ENCODE measurements at regions not wholly inside any gene's neighbourhood (a gene's known extent, or its start where the extent isn't known, plus 50 kb on each side); places are given as distances from the start of the nearest gene placed in this dataset.

DNA sequence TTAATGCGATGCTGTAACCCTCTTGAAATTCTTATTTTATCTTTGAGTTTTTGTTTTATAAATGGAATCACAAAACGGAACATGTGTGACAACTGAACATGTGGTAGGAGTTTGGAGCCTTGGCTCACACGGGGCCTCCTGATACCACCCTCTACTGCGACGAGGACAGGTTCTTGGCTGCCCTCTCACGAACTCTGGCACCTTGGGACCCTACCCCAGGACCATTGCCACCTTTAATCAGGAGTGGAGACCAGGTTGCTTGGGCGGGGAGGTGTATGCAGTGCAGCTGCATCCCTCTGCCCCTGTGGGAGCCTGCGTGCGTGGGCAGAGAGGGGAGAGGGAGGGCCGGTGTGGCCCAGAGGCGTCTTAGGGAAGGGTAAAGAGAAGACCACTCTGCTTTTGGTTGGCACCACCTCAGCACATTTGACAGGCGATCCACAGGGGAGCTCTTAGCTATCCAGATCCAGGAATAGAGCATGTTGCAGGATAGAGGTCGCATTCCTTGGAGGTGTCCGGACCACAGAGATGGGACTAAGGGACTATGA, 753.9 kb upstream of the PTPRD start:
- Histone ChIP-seq H3K4me3 (ENCODE audit: low read depth, low read length, poor library complexity, severe bottlenecking) (no peak overlapping the region), H3K4me2 (ENCODE audit: low read length) (no peak overlapping the region), H3K9me3 (ENCODE audit: low read length) (no peaks in the 10 kb centered on the region), H3K4me1 (ENCODE audit: insufficient read depth, low read length, poor library complexity, severe bottlenecking) (no peaks in the 10 kb centered on the region), H3K9me2 (ENCODE audit: insufficient read depth, low read length) (no peaks in the 10 kb centered on the region), H3K36me3 (ENCODE audit: insufficient read depth, low read length) (no peaks in the 10 kb centered on the region), H2AFZ (ENCODE audit: low read length) (no peak overlapping the region), H4K20me1 (ENCODE audit: insufficient read depth, low read length) (no peaks in the 10 kb centered on the region), H3K27ac (ENCODE audit: low read depth, low read length, poor library complexity, severe bottlenecking) (no peak overlapping the region), H3K79me2 (ENCODE audit: insufficient read depth, low read depth, low read length) (no peaks in the 10 kb centered on the region)
- intact Hi-C loops (cut with micrococcal nuclease; ENCODE audit: unreplicated experiment) = no loop called here
- no peak for DNase-seq (ENCODE audit: low spot score)
- ChIA-PET CTCF (ENCODE audit: unreplicated experiment) (no interaction called here), POLR2A (no interaction called here)
- TF ChIP-seq, protein P1, sequence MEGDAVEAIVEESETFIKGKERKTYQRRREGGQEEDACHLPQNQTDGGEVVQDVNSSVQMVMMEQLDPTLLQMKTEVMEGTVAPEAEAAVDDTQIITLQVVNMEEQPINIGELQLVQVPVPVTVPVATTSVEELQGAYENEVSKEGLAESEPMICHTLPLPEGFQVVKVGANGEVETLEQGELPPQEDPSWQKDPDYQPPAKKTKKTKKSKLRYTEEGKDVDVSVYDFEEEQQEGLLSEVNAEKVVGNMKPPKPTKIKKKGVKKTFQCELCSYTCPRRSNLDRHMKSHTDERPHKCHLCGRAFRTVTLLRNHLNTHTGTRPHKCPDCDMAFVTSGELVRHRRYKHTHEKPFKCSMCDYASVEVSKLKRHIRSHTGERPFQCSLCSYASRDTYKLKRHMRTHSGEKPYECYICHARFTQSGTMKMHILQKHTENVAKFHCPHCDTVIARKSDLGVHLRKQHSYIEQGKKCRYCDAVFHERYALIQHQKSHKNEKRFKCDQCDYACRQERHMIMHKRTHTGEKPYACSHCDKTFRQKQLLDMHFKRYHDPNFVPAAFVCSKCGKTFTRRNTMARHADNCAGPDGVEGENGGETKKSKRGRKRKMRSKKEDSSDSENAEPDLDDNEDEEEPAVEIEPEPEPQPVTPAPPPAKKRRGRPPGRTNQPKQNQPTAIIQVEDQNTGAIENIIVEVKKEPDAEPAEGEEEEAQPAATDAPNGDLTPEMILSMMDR (conservative IDR thresholded peaks at IDR 0.05; ENCODE audit: low read length) = no peak
- TF ChIP-seq EZH2phosphoT487 (IDR thresholded peaks at IDR 0.05; ENCODE audit: borderline replicate concordance, low read depth, low read length) = no peak
- no TSS peak for BruUV-seq (replicated peaks)

GRCh38 chr9:11374926-11375325, 762.1 kb upstream of the PTPRD start:
- no TSS peak for BruUV-seq (replicated peaks)
- POLR2A ChIA-PET = no interaction called here
- Histone ChIP-seq H3K27ac (ENCODE audit: low read depth, low read length, poor library complexity, severe bottlenecking) (no peak overlapping the region), H2AFZ (ENCODE audit: low read length) (no peak overlapping the region), H4K20me1 (ENCODE audit: insufficient read depth, low read length) (no peaks in the 10 kb centered on the region), H3K36me3 (ENCODE audit: insufficient read depth, low read length) (no peaks in the 10 kb centered on the region), H3K9me3 (ENCODE audit: low read length) (no peaks in the 10 kb centered on the region), H3K79me2 (ENCODE audit: insufficient read depth, low read depth, low read length) (no peaks in the 10 kb centered on the region), H3K9me2 (ENCODE audit: insufficient read depth, low read length) (no peaks in the 10 kb centered on the region), H3K4me2 (ENCODE audit: low read length) (no peak overlapping the region), H3K4me3 (ENCODE audit: low read depth, low read length, poor library complexity, severe bottlenecking) (no peak overlapping the region), H3K4me1 (ENCODE audit: insufficient read depth, low read length, poor library complexity, severe bottlenecking) (no peaks in the 10 kb centered on the region)
- no peak for DNase-seq (ENCODE audit: low spot score)
- CTCF ChIA-PET (ENCODE audit: unreplicated experiment) = no interaction called here
- TF ChIP-seq, protein P1 (conservative IDR thresholded peaks at IDR 0.05; ENCODE audit: low read length) = no peak
- TF ChIP-seq EZH2phosphoT487 (IDR thresholded peaks at IDR 0.05; ENCODE audit: borderline replicate concordance, low read depth, low read length) = no peak
- intact Hi-C loops (cut with micrococcal nuclease; ENCODE audit: unreplicated experiment) = no loop called here

GRCh38 chr9:11402621-11403020, 789.8 kb upstream of the PTPRD start:
- no peaks in the 10 kb centered on the region for H3K9me2 ChIP-seq (ENCODE audit: insufficient read depth, low read length)
- ChIA-PET POLR2A (no interaction called here), CTCF (ENCODE audit: unreplicated experiment) (no interaction called here)
- peaks cover 18% of the 10 kb centered on the region for H3K9me3 ChIP-seq (ENCODE audit: low read length)
- no peaks in the 10 kb centered on the region for H3K4me1 ChIP-seq (ENCODE audit: insufficient read depth, low read length, poor library complexity, severe bottlenecking)
- TF ChIP-seq EZH2phosphoT487 (IDR thresholded peaks at IDR 0.05; ENCODE audit: borderline replicate concordance, low read depth, low read length) = no peak
- TF ChIP-seq, protein P1 (conservative IDR thresholded peaks at IDR 0.05; ENCODE audit: low read length) = no peak
- H4K20me1 ChIP-seq (ENCODE audit: insufficient read depth, low read length) = no peaks in the 10 kb centered on the region
- no peak overlapping the region for H3K4me3 ChIP-seq (ENCODE audit: low read depth, low read length, poor library complexity, severe bottlenecking)
- H3K79me2 ChIP-seq (ENCODE audit: insufficient read depth, low read depth, low read length) = no peaks in the 10 kb centered on the region
- H2AFZ ChIP-seq (ENCODE audit: low read length) = no peak overlapping the region
- intact Hi-C loops (cut with micrococcal nuclease; ENCODE audit: unreplicated experiment) = no loop called here
- no TSS peak for BruUV-seq (replicated peaks)
- H3K36me3 ChIP-seq (ENCODE audit: insufficient read depth, low read length) = no peaks in the 10 kb centered on the region
- DNase-seq (ENCODE audit: low spot score) = no peak
- H3K4me2 ChIP-seq (ENCODE audit: low read length) = no peak overlapping the region
- H3K27ac ChIP-seq (ENCODE audit: low read depth, low read length, poor library complexity, severe bottlenecking) = no peak overlapping the region

Measured in OCI-LY7 (cell line).